ENCODE measurements at regions not wholly inside any gene's neighbourhood (a gene's known extent, or its start where the extent isn't known, plus 50 kb on each side); places are given as distances from the start of the nearest gene placed in this dataset.

DNA sequence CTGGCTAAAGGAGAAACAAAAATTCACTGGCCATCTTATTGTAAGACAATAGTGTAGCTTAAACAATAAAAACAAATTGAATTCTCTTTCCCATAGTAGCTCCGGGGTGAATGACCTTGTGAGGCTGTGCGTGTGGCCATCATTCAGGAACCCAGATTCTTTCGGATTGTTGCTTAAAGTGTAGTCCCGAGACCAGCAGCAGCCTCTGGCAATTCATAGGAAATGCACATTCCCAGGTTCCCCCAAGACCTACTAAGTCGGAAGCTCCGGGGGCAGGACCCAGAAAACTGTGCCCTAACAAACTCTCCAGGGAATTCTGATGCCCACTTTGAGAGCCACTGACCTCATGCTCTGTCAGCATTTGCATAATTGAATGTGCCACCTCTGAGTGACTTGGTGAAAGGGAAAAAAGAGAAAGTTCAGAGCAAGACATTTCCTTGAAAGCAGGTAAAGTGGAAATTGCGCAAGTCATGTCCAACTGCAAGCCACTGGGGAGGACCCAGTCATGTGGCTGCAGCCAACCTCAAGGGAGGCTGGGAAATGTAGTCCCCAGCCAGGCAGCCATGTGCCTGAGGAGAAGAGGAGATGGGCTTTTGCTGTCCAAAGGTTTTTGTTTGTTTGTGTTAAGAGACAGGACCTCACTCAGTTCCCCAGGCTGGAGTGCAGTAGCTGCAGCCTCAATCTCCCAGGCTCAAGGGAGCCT is 50.7 kb upstream of the PNMA8B start:
- no peak for TF ChIP-seq EZH2 (IDR thresholded peaks at IDR 0.05; ENCODE audit: insufficient read depth, low read length)
- TF ChIP-seq, protein P1, sequence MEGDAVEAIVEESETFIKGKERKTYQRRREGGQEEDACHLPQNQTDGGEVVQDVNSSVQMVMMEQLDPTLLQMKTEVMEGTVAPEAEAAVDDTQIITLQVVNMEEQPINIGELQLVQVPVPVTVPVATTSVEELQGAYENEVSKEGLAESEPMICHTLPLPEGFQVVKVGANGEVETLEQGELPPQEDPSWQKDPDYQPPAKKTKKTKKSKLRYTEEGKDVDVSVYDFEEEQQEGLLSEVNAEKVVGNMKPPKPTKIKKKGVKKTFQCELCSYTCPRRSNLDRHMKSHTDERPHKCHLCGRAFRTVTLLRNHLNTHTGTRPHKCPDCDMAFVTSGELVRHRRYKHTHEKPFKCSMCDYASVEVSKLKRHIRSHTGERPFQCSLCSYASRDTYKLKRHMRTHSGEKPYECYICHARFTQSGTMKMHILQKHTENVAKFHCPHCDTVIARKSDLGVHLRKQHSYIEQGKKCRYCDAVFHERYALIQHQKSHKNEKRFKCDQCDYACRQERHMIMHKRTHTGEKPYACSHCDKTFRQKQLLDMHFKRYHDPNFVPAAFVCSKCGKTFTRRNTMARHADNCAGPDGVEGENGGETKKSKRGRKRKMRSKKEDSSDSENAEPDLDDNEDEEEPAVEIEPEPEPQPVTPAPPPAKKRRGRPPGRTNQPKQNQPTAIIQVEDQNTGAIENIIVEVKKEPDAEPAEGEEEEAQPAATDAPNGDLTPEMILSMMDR (IDR thresholded peaks at IDR 0.05; ENCODE audit: insufficient read depth, low read depth, low read length), result no peak

Data from astrocyte (in vitro differentiated cells and primary cell).